ENCODE measurements at regions not wholly inside any gene's neighbourhood (a gene's known extent, or its start where the extent isn't known, plus 50 kb on each side); places are given as distances from the start of the nearest gene placed in this dataset.
A peak's percentile ranks its signal among the peaks of the same experiment; 100 is the strongest.

- no peak for ATAC-seq (ENCODE audit: low read depth)
- Histone ChIP-seq H3K4me3 (ENCODE audit: severe bottlenecking) (no peak overlapping the region), H3K4me1 (ENCODE audit: insufficient read depth, poor library complexity, severe bottlenecking) (no peaks in the 10 kb centered on the region)
Observed at GRCh38 chr2:190127651-190128050, 65.1 kb upstream of the MSTN start.

DNA sequence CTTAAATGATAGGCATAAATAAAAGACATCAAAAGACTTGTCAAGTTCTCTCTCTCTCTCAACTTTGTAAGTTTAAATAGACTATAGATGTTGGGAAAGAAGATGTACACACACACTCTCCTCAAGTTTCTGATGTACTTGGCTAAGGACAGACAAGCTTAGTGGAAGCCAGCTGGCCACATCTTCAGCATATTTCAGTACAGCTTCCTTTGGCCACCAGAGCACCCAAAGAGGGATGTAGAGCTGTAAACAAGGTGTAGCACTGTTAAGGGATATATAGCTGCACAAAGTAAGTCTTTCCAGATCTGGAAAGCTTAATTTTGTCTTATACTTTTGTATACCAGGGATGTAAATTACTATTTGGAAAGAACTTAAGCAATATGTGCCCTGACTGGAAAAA is 64.3 kb upstream of the MSTN start:
- H3K36me3 ChIP-seq (ENCODE audit: low read depth): no peaks in the 10 kb centered on the region
- no peak for DNase-seq (ENCODE audit: low spot score)
- ATAC-seq (ENCODE audit: low read depth): no peak
- no peak overlapping the region for H3K4me3 ChIP-seq (ENCODE audit: severe bottlenecking)
- no peaks in the 10 kb centered on the region for H3K9me3 ChIP-seq (ENCODE audit: severe bottlenecking)
- no peaks in the 10 kb centered on the region for H3K4me1 ChIP-seq (ENCODE audit: insufficient read depth, poor library complexity, severe bottlenecking)
- no peaks in the 10 kb centered on the region for H3K27me3 ChIP-seq (ENCODE audit: insufficient read depth, poor library complexity, severe bottlenecking)
- TF ChIP-seq CTCF (IDR thresholded peaks at IDR 0.05; ENCODE audit: poor library complexity, severe bottlenecking): no peak
- no peak overlapping the region for H3K27ac ChIP-seq (ENCODE audit: poor library complexity, severe bottlenecking)

More at GRCh38 chr2:190127651-190128050, 65.1 kb upstream of the MSTN start:
- Histone ChIP-seq H3K27me3 (ENCODE audit: insufficient read depth, poor library complexity, severe bottlenecking) (no peaks in the 10 kb centered on the region), H3K9me3 (ENCODE audit: severe bottlenecking) (no peaks in the 10 kb centered on the region), H3K36me3 (ENCODE audit: low read depth) (no peaks in the 10 kb centered on the region), H3K27ac (ENCODE audit: poor library complexity, severe bottlenecking) (no peak overlapping the region)
- DNase-seq (ENCODE audit: low spot score): no peak
- no peak for TF ChIP-seq CTCF (IDR thresholded peaks at IDR 0.05; ENCODE audit: poor library complexity, severe bottlenecking)

DNA sequence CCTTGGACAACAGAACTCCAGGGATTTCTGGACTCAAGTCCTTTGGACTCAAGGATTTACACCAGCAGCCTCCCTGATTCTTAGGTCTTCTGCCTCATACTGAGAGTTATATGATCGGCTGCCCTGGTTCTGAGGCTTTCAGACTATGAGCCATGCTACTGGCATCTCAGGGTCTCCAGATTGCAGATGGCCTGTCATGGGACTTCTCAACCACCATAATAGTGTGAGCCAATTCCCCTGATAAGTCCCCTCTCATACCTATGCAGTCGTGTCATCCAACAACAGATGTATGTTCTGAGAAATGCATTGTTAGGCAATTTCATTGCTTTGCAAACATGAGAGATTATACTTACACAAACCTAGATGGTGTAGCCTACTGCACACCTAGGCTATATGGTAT is 61.4 kb upstream of the MSTN start:
- no peak overlapping the region for H3K4me3 ChIP-seq (ENCODE audit: severe bottlenecking)
- no peak for TF ChIP-seq CTCF (IDR thresholded peaks at IDR 0.05; ENCODE audit: poor library complexity, severe bottlenecking)
- H3K27ac ChIP-seq (ENCODE audit: poor library complexity, severe bottlenecking): no peak overlapping the region
- H3K9me3 ChIP-seq (ENCODE audit: severe bottlenecking): no peaks in the 10 kb centered on the region
- ATAC-seq (ENCODE audit: low read depth) (peak; percentile 21; the same call in 1 of the 3 replicates), DNase-seq (ENCODE audit: low spot score) (no peak)
- H3K36me3 ChIP-seq (ENCODE audit: low read depth): no peaks in the 10 kb centered on the region
- no peaks in the 10 kb centered on the region for H3K27me3 ChIP-seq (ENCODE audit: insufficient read depth, poor library complexity, severe bottlenecking)
- H3K4me1 ChIP-seq (ENCODE audit: insufficient read depth, poor library complexity, severe bottlenecking): no peaks in the 10 kb centered on the region

GRCh38 chr2:190121971-190122370 is 59.4 kb upstream of the MSTN start:
- H3K9me3 ChIP-seq (ENCODE audit: severe bottlenecking): no peaks in the 10 kb centered on the region
- no peaks in the 10 kb centered on the region for H3K27me3 ChIP-seq (ENCODE audit: insufficient read depth, poor library complexity, severe bottlenecking)
- no peak for ATAC-seq (ENCODE audit: low read depth)
- H3K4me3 ChIP-seq (ENCODE audit: severe bottlenecking): no peak overlapping the region
- H3K4me1 ChIP-seq (ENCODE audit: insufficient read depth, poor library complexity, severe bottlenecking): no peaks in the 10 kb centered on the region
- DNase-seq (ENCODE audit: low spot score): no peak
- no peaks in the 10 kb centered on the region for H3K36me3 ChIP-seq (ENCODE audit: low read depth)
- TF ChIP-seq CTCF (IDR thresholded peaks at IDR 0.05; ENCODE audit: poor library complexity, severe bottlenecking): peak; percentile 55
- H3K27ac ChIP-seq (ENCODE audit: poor library complexity, severe bottlenecking): no peak overlapping the region

- Histone ChIP-seq H3K9me3 (ENCODE audit: severe bottlenecking) (no peaks in the 10 kb centered on the region), H3K27ac (ENCODE audit: poor library complexity, severe bottlenecking) (no peak overlapping the region), H3K4me1 (ENCODE audit: insufficient read depth, poor library complexity, severe bottlenecking) (no peaks in the 10 kb centered on the region), H3K27me3 (ENCODE audit: insufficient read depth, poor library complexity, severe bottlenecking) (no peaks in the 10 kb centered on the region), H3K4me3 (ENCODE audit: severe bottlenecking) (no peak overlapping the region), H3K36me3 (ENCODE audit: low read depth) (no peaks in the 10 kb centered on the region)
- no peak for ATAC-seq (ENCODE audit: low read depth)
- no peak for DNase-seq (ENCODE audit: low spot score)
- no peak for TF ChIP-seq CTCF (IDR thresholded peaks at IDR 0.05; ENCODE audit: poor library complexity, severe bottlenecking)
Observed at GRCh38 chr2:190121305-190121704, 58.8 kb upstream of the MSTN start.
